ENCODE measurements at regions not wholly inside any gene's neighbourhood (a gene's known extent, or its start where the extent isn't known, plus 50 kb on each side); places are given as distances from the start of the nearest gene placed in this dataset.

DNA sequence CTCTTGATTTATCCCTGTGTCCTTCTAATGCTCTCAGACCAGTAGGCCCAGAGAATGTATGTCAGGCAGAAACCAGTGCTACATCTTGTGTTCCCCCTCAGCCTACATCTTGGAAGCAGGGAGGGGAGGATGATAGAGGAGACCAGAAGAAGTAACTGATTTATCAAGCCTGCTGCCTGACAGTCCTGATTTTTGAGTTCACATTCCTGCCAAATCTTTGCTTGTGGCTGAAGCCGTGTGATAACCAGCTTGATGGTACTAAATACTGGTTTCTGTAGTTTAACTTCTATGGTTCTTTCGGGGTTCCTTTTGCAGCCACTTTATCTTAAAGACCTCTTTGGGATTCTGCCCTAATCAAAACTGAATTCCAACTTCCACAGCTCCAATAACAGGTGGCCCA is 59.7 kb upstream of the WDR26 start:
- in situ Hi-C loops (cut with MboI; ENCODE audit: low pct_ligation_motif_present in 1 of 4, low pct_unique_long_range_greater_than_20kb in 1 of 4, low sequenced_read_pairs in 3 of 4) = no loop called here
- no peaks in the 10 kb centered on the region for H3K9me3 ChIP-seq

DNA sequence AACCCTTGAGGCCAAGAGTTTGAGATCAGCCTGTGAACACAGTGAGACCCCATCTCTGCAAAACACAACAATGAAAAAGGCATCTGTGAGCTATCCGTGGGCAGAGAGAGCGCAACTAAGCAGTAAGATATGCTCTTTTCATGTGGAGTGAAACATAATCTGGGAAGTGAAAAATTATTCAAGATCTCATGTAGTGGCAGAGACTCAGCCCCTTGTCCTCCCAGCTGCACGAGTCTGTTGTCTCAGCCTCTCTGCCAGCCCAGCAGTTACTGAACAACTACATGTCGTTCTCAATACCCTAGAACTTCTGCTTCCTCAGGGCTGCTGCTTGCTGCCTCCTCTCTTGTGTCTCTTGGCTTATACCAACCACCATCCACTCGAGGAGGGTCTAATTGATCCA is 61.3 kb upstream of the WDR26 start:
- WGBS, 2 donors (ENCODE audit: low coverage in 1 of 2) = 69% methylated on average over 5 of the region's 5 CpGs; no CpG with 5 or more reads in 1 of the 2 donors
- in situ Hi-C loops (cut with MboI; ENCODE audit: low pct_ligation_motif_present in 1 of 4, low pct_unique_long_range_greater_than_20kb in 1 of 4, low sequenced_read_pairs in 3 of 4) (no loop called here), intact Hi-C loops (cut with DNase I; ENCODE audit: low total_unique reads) (no loop called here)
- DNase-seq = no peak
- H3K27ac ChIP-seq = no peak overlapping the region
- H3K9me3 ChIP-seq = no peaks in the 10 kb centered on the region
- no peaks in the 10 kb centered on the region for H3K27me3 ChIP-seq
- H3K36me3 ChIP-seq = no peaks in the 10 kb centered on the region
- peaks cover 8 to 48% (median 20%) of the 10 kb centered on the region in 4 donors for H3K4me1 ChIP-seq
- H3K4me3 ChIP-seq = no peak overlapping the region
- no peak for TF ChIP-seq POLR2AphosphoS5 (IDR thresholded peaks at IDR 0.05)
- no peak for TF ChIP-seq POLR2A (IDR thresholded peaks at IDR 0.05)
- TF ChIP-seq EP300 (IDR thresholded peaks at IDR 0.05; ENCODE audit: low read depth) = no peak
- TF ChIP-seq, protein P1, sequence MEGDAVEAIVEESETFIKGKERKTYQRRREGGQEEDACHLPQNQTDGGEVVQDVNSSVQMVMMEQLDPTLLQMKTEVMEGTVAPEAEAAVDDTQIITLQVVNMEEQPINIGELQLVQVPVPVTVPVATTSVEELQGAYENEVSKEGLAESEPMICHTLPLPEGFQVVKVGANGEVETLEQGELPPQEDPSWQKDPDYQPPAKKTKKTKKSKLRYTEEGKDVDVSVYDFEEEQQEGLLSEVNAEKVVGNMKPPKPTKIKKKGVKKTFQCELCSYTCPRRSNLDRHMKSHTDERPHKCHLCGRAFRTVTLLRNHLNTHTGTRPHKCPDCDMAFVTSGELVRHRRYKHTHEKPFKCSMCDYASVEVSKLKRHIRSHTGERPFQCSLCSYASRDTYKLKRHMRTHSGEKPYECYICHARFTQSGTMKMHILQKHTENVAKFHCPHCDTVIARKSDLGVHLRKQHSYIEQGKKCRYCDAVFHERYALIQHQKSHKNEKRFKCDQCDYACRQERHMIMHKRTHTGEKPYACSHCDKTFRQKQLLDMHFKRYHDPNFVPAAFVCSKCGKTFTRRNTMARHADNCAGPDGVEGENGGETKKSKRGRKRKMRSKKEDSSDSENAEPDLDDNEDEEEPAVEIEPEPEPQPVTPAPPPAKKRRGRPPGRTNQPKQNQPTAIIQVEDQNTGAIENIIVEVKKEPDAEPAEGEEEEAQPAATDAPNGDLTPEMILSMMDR (IDR thresholded peaks at IDR 0.05) = no peak

More for the DNA sequence above, 59.7 kb upstream of the WDR26 start:
- no peaks in the 10 kb centered on the region for H3K36me3 ChIP-seq
- no peaks in the 10 kb centered on the region for H3K27me3 ChIP-seq
- DNase-seq = no peak
- no peak overlapping the region for H3K4me3 ChIP-seq
- H3K27ac ChIP-seq = peak overlapping the region in 3 of 4 donors; percentile 47 to 66 (median 63)
- TF ChIP-seq POLR2A (IDR thresholded peaks at IDR 0.05) (no peak), EP300 (IDR thresholded peaks at IDR 0.05; ENCODE audit: low read depth) (no peak), POLR2AphosphoS5 (IDR thresholded peaks at IDR 0.05) (no peak)
- TF ChIP-seq, protein P1 (IDR thresholded peaks at IDR 0.05) = no peak
- peaks cover 8 to 55% (median 21%) of the 10 kb centered on the region in 4 donors for H3K4me1 ChIP-seq
- intact Hi-C loops (cut with DNase I; ENCODE audit: low total_unique reads) = no loop called here
- 90 to 91% methylated on average over 2 of the region's 2 CpGs for WGBS, 2 donors (ENCODE audit: low coverage in 1 of 2)

DNA sequence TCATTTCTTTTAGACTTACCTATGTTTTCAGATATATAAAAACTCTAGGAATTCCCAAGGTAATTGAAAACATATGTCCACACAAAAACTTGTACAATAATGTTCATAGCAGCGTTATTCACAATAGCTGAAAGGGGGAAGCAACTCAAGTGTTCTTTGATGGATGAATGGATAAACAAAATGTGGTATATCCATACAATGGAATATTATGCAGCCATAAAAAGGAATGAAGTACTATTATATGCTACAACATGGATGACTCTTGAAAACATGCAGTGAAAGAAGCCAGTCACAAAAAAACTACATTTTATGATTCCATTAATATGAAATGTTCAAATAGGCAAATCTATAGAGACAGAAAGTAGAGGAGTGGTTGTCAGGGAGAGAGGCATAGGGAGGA is 62.2 kb upstream of the WDR26 start:
- DNase-seq = no peak

DNA sequence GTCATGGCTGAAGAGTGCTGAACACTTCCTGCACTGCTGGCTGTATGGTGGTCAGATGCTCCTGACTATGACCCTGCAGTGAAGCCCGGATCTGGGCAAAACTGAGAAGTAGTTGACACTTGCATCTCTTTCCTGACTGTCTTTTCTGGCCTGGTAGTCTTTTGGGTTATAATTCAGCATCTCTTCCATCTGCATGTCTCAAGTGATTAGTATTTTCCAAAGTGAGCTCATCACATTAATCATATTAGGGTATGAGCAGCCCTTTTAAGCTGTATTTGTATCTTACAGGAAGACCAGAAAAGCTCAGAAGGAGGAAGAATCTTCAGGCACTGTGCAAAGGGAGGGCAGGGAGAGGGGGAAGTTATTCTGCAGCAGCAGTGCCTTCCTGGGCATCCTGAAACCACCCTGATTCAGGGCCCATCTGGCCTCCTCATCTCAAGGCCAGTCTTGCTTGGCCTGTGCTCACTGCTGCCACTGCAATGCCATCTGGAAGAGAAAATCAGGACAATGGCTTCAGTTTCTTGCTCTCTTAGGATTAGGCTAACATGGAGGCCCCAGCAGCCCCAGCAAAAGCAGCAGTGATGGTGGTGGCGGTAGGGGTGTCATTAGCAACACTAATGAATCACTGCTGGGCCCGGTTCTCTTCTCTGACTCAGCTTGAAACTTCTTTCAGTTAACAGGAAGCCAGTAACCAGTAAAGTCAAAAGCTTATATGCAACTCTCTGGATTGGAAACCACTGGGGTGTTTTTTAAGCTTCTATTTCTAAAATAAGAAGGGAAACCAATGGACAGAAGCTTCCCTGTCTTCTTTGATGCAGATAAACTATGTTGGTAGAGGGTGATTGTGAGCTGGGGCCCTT is 63.3 kb upstream of the WDR26 start:
- DNase-seq = no peak
- WGBS, 2 donors (ENCODE audit: low coverage in 1 of 2) = 17 to 38% methylated on average over 2 to 3 of the region's 3 CpGs
- Histone ChIP-seq H3K4me1 (peaks cover 22 to 46% (median 29%) of the 10 kb centered on the region in 4 donors), H3K27ac (peak overlapping the region; percentile 40 to 76 (median 66)), H3K36me3 (no peaks in the 10 kb centered on the region), H3K4me3 (no peak overlapping the region), H3K9me3 (no peaks in the 10 kb centered on the region), H3K27me3 (no peaks in the 10 kb centered on the region)
- intact Hi-C loops (cut with DNase I; ENCODE audit: low total_unique reads) (no loop called here), in situ Hi-C loops (cut with MboI; ENCODE audit: low pct_ligation_motif_present in 1 of 4, low pct_unique_long_range_greater_than_20kb in 1 of 4, low sequenced_read_pairs in 3 of 4) (no loop called here)
- TF ChIP-seq EP300 (IDR thresholded peaks at IDR 0.05; ENCODE audit: low read depth) = no peak
- TF ChIP-seq POLR2A (IDR thresholded peaks at IDR 0.05) = no peak
- TF ChIP-seq, protein P1 (IDR thresholded peaks at IDR 0.05) = no peak
- TF ChIP-seq POLR2AphosphoS5 (IDR thresholded peaks at IDR 0.05) = no peak

More for the DNA sequence above, 62.2 kb upstream of the WDR26 start:
- Histone ChIP-seq H3K36me3 (no peaks in the 10 kb centered on the region), H3K4me3 (no peak overlapping the region), H3K4me1 (peaks cover 11 to 46% (median 17%) of the 10 kb centered on the region in 4 donors), H3K27me3 (no peaks in the 10 kb centered on the region), H3K9me3 (no peaks in the 10 kb centered on the region), H3K27ac (no peak overlapping the region)
- TF ChIP-seq POLR2AphosphoS5 (IDR thresholded peaks at IDR 0.05) (no peak), POLR2A (IDR thresholded peaks at IDR 0.05) (no peak), EP300 (IDR thresholded peaks at IDR 0.05; ENCODE audit: low read depth) (no peak)
- TF ChIP-seq, protein P1 (IDR thresholded peaks at IDR 0.05) = no peak
- in situ Hi-C loops (cut with MboI; ENCODE audit: low pct_ligation_motif_present in 1 of 4, low pct_unique_long_range_greater_than_20kb in 1 of 4, low sequenced_read_pairs in 3 of 4) = no loop called here
- 98 to 100% methylated on average over 1 of the region's 1 CpG for WGBS, 2 donors (ENCODE audit: low coverage in 1 of 2)
- intact Hi-C loops (cut with DNase I; ENCODE audit: low total_unique reads) = no loop called here

All from transverse colon (tissue), 4 donors.